ENCODE measurements at regions not wholly inside any gene's neighbourhood (a gene's known extent, or its start where the extent isn't known, plus 50 kb on each side); places are given as distances from the start of the nearest gene placed in this dataset.

- no peak for TF ChIP-seq POLR2A (IDR thresholded peaks at IDR 0.05)
- TF ChIP-seq, protein P1, sequence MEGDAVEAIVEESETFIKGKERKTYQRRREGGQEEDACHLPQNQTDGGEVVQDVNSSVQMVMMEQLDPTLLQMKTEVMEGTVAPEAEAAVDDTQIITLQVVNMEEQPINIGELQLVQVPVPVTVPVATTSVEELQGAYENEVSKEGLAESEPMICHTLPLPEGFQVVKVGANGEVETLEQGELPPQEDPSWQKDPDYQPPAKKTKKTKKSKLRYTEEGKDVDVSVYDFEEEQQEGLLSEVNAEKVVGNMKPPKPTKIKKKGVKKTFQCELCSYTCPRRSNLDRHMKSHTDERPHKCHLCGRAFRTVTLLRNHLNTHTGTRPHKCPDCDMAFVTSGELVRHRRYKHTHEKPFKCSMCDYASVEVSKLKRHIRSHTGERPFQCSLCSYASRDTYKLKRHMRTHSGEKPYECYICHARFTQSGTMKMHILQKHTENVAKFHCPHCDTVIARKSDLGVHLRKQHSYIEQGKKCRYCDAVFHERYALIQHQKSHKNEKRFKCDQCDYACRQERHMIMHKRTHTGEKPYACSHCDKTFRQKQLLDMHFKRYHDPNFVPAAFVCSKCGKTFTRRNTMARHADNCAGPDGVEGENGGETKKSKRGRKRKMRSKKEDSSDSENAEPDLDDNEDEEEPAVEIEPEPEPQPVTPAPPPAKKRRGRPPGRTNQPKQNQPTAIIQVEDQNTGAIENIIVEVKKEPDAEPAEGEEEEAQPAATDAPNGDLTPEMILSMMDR (IDR thresholded peaks at IDR 0.05) = no peak
Measured at GRCh38 chr10:61313460-61313859, 139.7 kb downstream of the TMEM26 start.

Data from prostate gland (tissue), 2 donors.